Caco-2 (cell line): ENCODE measurements at regions not wholly inside any gene's neighbourhood (a gene's known extent, or its start where the extent isn't known, plus 50 kb on each side); places are given as distances from the start of the nearest gene placed in this dataset.

Experiments used
- BruUV-seq: library from RNA; stranded (reverse); fragments of 400-500 nt; replicated peaks from 2 replicates; lab custom pipeline; 2021; lab: Mats Ljungman, UMichigan
- CTCF ChIA-PET: fragments of 300-600 bp; sonication (Branson Sonifier 250); formaldehyde crosslinking; loops from one replicate; lab custom pipeline; 2022; ENCODE audit warnings: antibody characterized with exemption; lab: Charles Lee
- POLR2A ChIA-PET: fragments of 300-600 bp; sonication (Branson Sonifier 250); formaldehyde crosslinking; loops from one replicate; lab custom pipeline; 2022; ENCODE audit warnings: antibody characterized with exemption; lab: Charles Lee
- DNase-seq, 2 experiments: peaks; one replicate each; pipeline versions ENCODE4 v3.0.0 to v3.0.0-alpha.2; 2020 to 2022
- H3K27me3 ChIP-seq: replicated peaks from 2 replicates; pipeline ENCODE4 v1.6.0; 2011; ENCODE audit warnings: low read length; ENCODE audit not compliant: control insufficient read depth, insufficient read depth
- H3K36me3 ChIP-seq: 2 replicates; pipeline ENCODE4 v1.5.1; 2011; ENCODE audit warnings: low read length; ENCODE audit not compliant: control insufficient read depth, insufficient read depth
- H3K4me1 ChIP-seq: fragments of 250-450 bp; sonication (Bioruptor Pico); 2 replicates; pipeline ENCODE4 v1.5.1; 2020; ENCODE audit warnings: mild to moderate bottlenecking
- H3K4me3 ChIP-seq: 2 replicates; pipeline ENCODE4 v1.5.1; 2011; ENCODE audit warnings: low read depth, mild to moderate bottlenecking, control low read depth, low read length
- H3K9me3 ChIP-seq: fragments of 250-450 bp; sonication (Bioruptor Pico); 2 replicates; pipeline ENCODE4 v1.5.1; 2020; ENCODE audit warnings: mild to moderate bottlenecking, moderate library complexity
- H3K27ac Mint-ChIP-seq: one replicate; pipeline ENCODE4 v1.8.0; 2022; ENCODE audit warnings: mixed read lengths; ENCODE audit not compliant: unreplicated experiment
- H3K27me3 Mint-ChIP-seq: one replicate; pipeline ENCODE4 v1.8.0; 2022; ENCODE audit warnings: mixed read lengths; ENCODE audit not compliant: insufficient read depth, unreplicated experiment
- H3K36me3 Mint-ChIP-seq: one replicate; pipeline ENCODE4 v1.8.0; 2022; ENCODE audit warnings: mild to moderate bottlenecking, mixed read lengths; ENCODE audit not compliant: insufficient read depth, unreplicated experiment
- H3K4me1 Mint-ChIP-seq: one replicate; pipeline ENCODE4 v1.8.0; 2022; ENCODE audit warnings: low read depth, mixed read lengths; ENCODE audit not compliant: unreplicated experiment
- H3K4me3 Mint-ChIP-seq: one replicate; pipeline ENCODE4 v1.8.0; 2022; ENCODE audit warnings: mild to moderate bottlenecking, moderate library complexity, mixed read lengths; ENCODE audit not compliant: unreplicated experiment
- H3K9me3 Mint-ChIP-seq: one replicate; pipeline ENCODE4 v1.8.0; 2022; ENCODE audit warnings: mixed read lengths; ENCODE audit not compliant: unreplicated experiment
- intact Hi-C: fragments of 100-400 bp; cut with micrococcal nuclease; formaldehyde crosslinking; loops from one replicate; pipeline ENCODE4 v1.10.0; 2022; ENCODE audit not compliant: unreplicated experiment
- TF ChIP-seq, protein P1 (sequence below), 2 experiments: fragments of 200-600 bp in 1 of 2; IDR thresholded peaks; 1 replicate in 1 of 2; 2 replicates in 1 of 2; pipeline versions ENCODE4 v1.5.1 to v1.8.0; 2011 to 2022; ENCODE audit warnings: antibody characterized with exemption in 1 of 2, control low read depth in 1 of 2, inconsistent platforms in 1 of 2, low read depth in 1 of 2, low read length in 1 of 2, mild to moderate bottlenecking in 1 of 2, moderate library complexity in 1 of 2; ENCODE audit not compliant: insufficient read depth in 1 of 2, severe bottlenecking in 1 of 2, unreplicated experiment in 1 of 2

DNA sequence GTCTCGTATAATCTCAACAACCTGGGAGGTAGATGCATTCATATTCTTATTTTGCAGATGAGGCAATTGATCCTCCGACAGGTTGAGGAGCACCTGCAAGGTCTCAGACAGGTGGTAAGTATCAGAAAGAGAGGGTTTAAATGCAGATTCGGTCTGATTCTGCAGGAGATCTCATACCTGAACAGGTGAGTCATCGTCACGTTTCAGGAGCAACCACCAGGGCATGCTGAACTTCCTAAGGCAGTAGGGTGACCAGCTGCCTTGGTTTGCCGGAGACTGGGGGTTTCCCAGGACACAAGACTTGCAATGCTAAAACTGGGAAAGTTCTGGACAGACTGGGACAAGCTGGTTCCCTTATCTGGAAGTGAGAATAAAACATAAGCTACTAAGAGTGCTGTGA, 68.8 kb upstream of the TSHZ3 start:
- Mint-ChIP-seq H3K9me3 (no peaks in the 10 kb centered on the region), H3K4me3 (no peak overlapping the region), H3K27ac (no peak overlapping the region), H3K4me1 (no peaks in the 10 kb centered on the region), H3K36me3 (no peaks in the 10 kb centered on the region), H3K27me3 (peaks cover 13% of the 10 kb centered on the region)
- Histone ChIP-seq H3K36me3 (no peaks in the 10 kb centered on the region), H3K9me3 (no peaks in the 10 kb centered on the region), H3K27me3 (no peaks in the 10 kb centered on the region), H3K4me1 (no peaks in the 10 kb centered on the region), H3K4me3 (no peak overlapping the region)
- no peak for DNase-seq
- intact Hi-C loops, result no loop called here
- ChIA-PET CTCF (no interaction called here), POLR2A (no interaction called here)
- BruUV-seq, result no TSS peak
- TF ChIP-seq, protein P1, sequence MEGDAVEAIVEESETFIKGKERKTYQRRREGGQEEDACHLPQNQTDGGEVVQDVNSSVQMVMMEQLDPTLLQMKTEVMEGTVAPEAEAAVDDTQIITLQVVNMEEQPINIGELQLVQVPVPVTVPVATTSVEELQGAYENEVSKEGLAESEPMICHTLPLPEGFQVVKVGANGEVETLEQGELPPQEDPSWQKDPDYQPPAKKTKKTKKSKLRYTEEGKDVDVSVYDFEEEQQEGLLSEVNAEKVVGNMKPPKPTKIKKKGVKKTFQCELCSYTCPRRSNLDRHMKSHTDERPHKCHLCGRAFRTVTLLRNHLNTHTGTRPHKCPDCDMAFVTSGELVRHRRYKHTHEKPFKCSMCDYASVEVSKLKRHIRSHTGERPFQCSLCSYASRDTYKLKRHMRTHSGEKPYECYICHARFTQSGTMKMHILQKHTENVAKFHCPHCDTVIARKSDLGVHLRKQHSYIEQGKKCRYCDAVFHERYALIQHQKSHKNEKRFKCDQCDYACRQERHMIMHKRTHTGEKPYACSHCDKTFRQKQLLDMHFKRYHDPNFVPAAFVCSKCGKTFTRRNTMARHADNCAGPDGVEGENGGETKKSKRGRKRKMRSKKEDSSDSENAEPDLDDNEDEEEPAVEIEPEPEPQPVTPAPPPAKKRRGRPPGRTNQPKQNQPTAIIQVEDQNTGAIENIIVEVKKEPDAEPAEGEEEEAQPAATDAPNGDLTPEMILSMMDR (IDR thresholded peaks at IDR 0.05; ENCODE audit: insufficient read depth in 1 of 2, low read depth in 1 of 2, low read length in 1 of 2, severe bottlenecking in 1 of 2, unreplicated experiment in 1 of 2), result no peak

- Histone ChIP-seq H3K27me3 (no peaks in the 10 kb centered on the region), H3K4me1 (no peaks in the 10 kb centered on the region), H3K9me3 (no peaks in the 10 kb centered on the region), H3K36me3 (no peaks in the 10 kb centered on the region), H3K4me3 (no peak overlapping the region)
- POLR2A ChIA-PET, result no interaction called here
- Mint-ChIP-seq H3K4me1 (no peaks in the 10 kb centered on the region), H3K27me3 (peaks cover 12% of the 10 kb centered on the region), H3K27ac (no peak overlapping the region), H3K4me3 (no peak overlapping the region), H3K9me3 (no peaks in the 10 kb centered on the region), H3K36me3 (no peaks in the 10 kb centered on the region)
- no TSS peak for BruUV-seq
- TF ChIP-seq, protein P1 (IDR thresholded peaks at IDR 0.05; ENCODE audit: insufficient read depth in 1 of 2, low read depth in 1 of 2, low read length in 1 of 2, severe bottlenecking in 1 of 2, unreplicated experiment in 1 of 2), result no peak
- no peak for DNase-seq
- intact Hi-C loops, result no loop called here
- CTCF ChIA-PET, result no interaction called here
Observed at GRCh38 chr19:31418692-31419430, 69.6 kb upstream of the TSHZ3 start.

GRCh38 chr19:31419871-31420445, 70.7 kb upstream of the TSHZ3 start:
- POLR2A ChIA-PET, result no interaction called here
- Histone ChIP-seq H3K36me3 (no peaks in the 10 kb centered on the region), H3K4me3 (no peak overlapping the region), H3K4me1 (no peaks in the 10 kb centered on the region), H3K27me3 (no peaks in the 10 kb centered on the region), H3K9me3 (no peaks in the 10 kb centered on the region)
- Mint-ChIP-seq H3K36me3 (no peaks in the 10 kb centered on the region), H3K27me3 (peaks cover 17% of the 10 kb centered on the region), H3K27ac (no peak overlapping the region), H3K4me1 (no peaks in the 10 kb centered on the region), H3K4me3 (no peak overlapping the region), H3K9me3 (no peaks in the 10 kb centered on the region)
- intact Hi-C loops, result no loop called here
- TF ChIP-seq, protein P1 (IDR thresholded peaks at IDR 0.05; ENCODE audit: insufficient read depth in 1 of 2, low read depth in 1 of 2, low read length in 1 of 2, severe bottlenecking in 1 of 2, unreplicated experiment in 1 of 2), result no peak
- CTCF ChIA-PET, result no interaction called here
- no TSS peak for BruUV-seq
- no peak for DNase-seq
